WERI-Rb-1 (cell line): ENCODE measurements at regions not wholly inside any gene's neighbourhood (a gene's known extent, or its start where the extent isn't known, plus 50 kb on each side); places are given as distances from the start of the nearest gene placed in this dataset.

Source experiments
- DNase-seq: peaks from one replicate; pipeline ENCODE4 v3.0.0-alpha.2; 2020
- H3K27ac ChIP-seq: fragments of 250-450 bp; sonication (Bioruptor Pico); 2 replicates; pipeline ENCODE4 v1.5.1; 2020; ENCODE audit warnings: mild to moderate bottlenecking, moderate library complexity
- H3K27me3 ChIP-seq: fragments of 250-450 bp; sonication (Bioruptor Pico); 2 replicates; pipeline ENCODE4 v1.5.1; 2021; ENCODE audit warnings: mild to moderate bottlenecking, low read depth, moderate library complexity; ENCODE audit not compliant: insufficient read depth, severe bottlenecking
- H3K36me3 ChIP-seq: fragments of 250-450 bp; sonication (Bioruptor Pico); 2 replicates; pipeline ENCODE4 v1.5.1; 2020; ENCODE audit warnings: mild to moderate bottlenecking, moderate library complexity
- H3K4me3 ChIP-seq: 2 replicates; pipeline ENCODE4 v1.5.1; 2011; ENCODE audit warnings: low read depth, mild to moderate bottlenecking, control low read depth, low read length
- H3K9me3 ChIP-seq: fragments of 250-450 bp; sonication (Bioruptor Pico); 2 replicates; pipeline ENCODE4 v1.5.1; 2021; ENCODE audit warnings: mild to moderate bottlenecking, moderate library complexity; ENCODE audit not compliant: severe bottlenecking
- CTCF ChIP-seq: IDR thresholded peaks from 2 replicates; pipeline ENCODE4 v1.5.1; 2011; ENCODE audit warnings: low read depth, mild to moderate bottlenecking, control low read depth, inconsistent platforms, low read length

- no peak for TF ChIP-seq CTCF
- no peaks in the 10 kb centered on the region for H3K36me3 ChIP-seq
These were observed 65.8 kb upstream of the ERCC6L2 start for GRCh38 chr9:95809686-95810085.

GRCh38 chr9:95808011-95808410 lies 67.5 kb upstream of the ERCC6L2 start:
- H3K27me3 ChIP-seq: no peaks in the 10 kb centered on the region
- no peak overlapping the region for H3K27ac ChIP-seq
- no peaks in the 10 kb centered on the region for H3K36me3 ChIP-seq
- no peak for TF ChIP-seq CTCF
- no peak for DNase-seq
- peaks cover 2% of the 10 kb centered on the region for H3K9me3 ChIP-seq
- H3K4me3 ChIP-seq: no peak overlapping the region

More at GRCh38 chr9:95809686-95810085, 65.8 kb upstream of the ERCC6L2 start:
- Histone ChIP-seq H3K27ac (no peak overlapping the region), H3K4me3 (no peak overlapping the region), H3K9me3 (peaks cover 2% of the 10 kb centered on the region), H3K27me3 (no peaks in the 10 kb centered on the region)
- no peak for DNase-seq

- no peak overlapping the region for H3K27ac ChIP-seq
- no peaks in the 10 kb centered on the region for H3K27me3 ChIP-seq
- no peak for TF ChIP-seq CTCF
- no peak overlapping the region for H3K4me3 ChIP-seq
- H3K36me3 ChIP-seq: no peaks in the 10 kb centered on the region
- no peak for DNase-seq
- peaks cover 2% of the 10 kb centered on the region for H3K9me3 ChIP-seq
These were observed 68.1 kb upstream of the ERCC6L2 start for GRCh38 chr9:95807326-95807947.

- Histone ChIP-seq H3K9me3 (peaks cover 2% of the 10 kb centered on the region), H3K4me3 (no peak overlapping the region), H3K27me3 (no peaks in the 10 kb centered on the region), H3K36me3 (no peaks in the 10 kb centered on the region), H3K27ac (no peak overlapping the region)
- DNase-seq: no peak
- no peak for TF ChIP-seq CTCF
These were observed 72.3 kb upstream of the ERCC6L2 start for GRCh38 chr9:95803197-95803596.

- peaks cover 2% of the 10 kb centered on the region for H3K9me3 ChIP-seq
- no peaks in the 10 kb centered on the region for H3K36me3 ChIP-seq
- H3K27ac ChIP-seq: no peak overlapping the region
- H3K4me3 ChIP-seq: no peak overlapping the region
- TF ChIP-seq CTCF: no peak
- no peaks in the 10 kb centered on the region for H3K27me3 ChIP-seq
- no peak for DNase-seq
These were observed 73.7 kb upstream of the ERCC6L2 start for GRCh38 chr9:95801797-95802196.

- TF ChIP-seq CTCF: no peak
- no peaks in the 10 kb centered on the region for H3K36me3 ChIP-seq
- no peak overlapping the region for H3K4me3 ChIP-seq
- no peaks in the 10 kb centered on the region for H3K27me3 ChIP-seq
- no peak for DNase-seq
- no peaks in the 10 kb centered on the region for H3K9me3 ChIP-seq
- H3K27ac ChIP-seq: no peak overlapping the region
These were observed 79.5 kb upstream of the ERCC6L2 start for GRCh38 chr9:95796029-95796428.
